ENCODE measurements at regions not wholly inside any gene's neighbourhood (a gene's known extent, or its start where the extent isn't known, plus 50 kb on each side); places are given as distances from the start of the nearest gene placed in this dataset.

DNA sequence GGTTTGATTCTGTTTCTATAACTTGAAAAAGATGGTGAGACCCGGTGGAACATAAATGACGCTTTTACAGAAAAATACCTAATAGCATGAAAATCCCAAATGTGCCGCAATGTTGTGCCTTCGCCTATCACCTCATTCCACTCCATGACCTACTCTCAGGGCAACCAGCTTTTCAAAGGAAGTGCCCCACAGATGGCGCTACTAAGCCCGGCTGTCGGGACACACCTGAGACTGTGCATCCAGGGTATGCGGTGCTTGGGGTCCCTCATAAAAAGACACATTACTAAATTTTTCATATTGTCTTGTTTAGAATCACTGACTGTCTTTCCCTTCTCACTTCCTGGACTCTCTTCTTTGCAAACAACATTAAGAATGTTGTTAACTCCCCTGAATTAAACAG, 145.5 kb upstream of the RPS6KA2 start:
- TF ChIP-seq TBL1XR1 (IDR thresholded peaks at IDR 0.05; ENCODE audit: borderline replicate concordance, low read length, partially characterized antibody) (no peak), ARHGAP35 (CRISPR knock-in tag; IDR thresholded peaks at IDR 0.05; ENCODE audit: borderline replicate concordance) (no peak), SYNCRIP (IDR thresholded peaks at IDR 0.05; ENCODE audit: insufficient read depth, low read depth, low read length) (no peak), FOXA1 (IDR thresholded peaks at IDR 0.05) (no peak), FOXA1 (CRISPR knock-in tag; IDR thresholded peaks at IDR 0.05) (no peak), ZNF552 (CRISPR knock-in tag; IDR thresholded peaks at IDR 0.05; ENCODE audit: borderline replicate concordance) (no peak), ESRRA (CRISPR knock-in tag; IDR thresholded peaks at IDR 0.05; ENCODE audit: low read depth) (no peak), ZNF282 (IDR thresholded peaks at IDR 0.05; ENCODE audit: partially characterized antibody) (no peak)
- TF ChIP-seq, protein P1, sequence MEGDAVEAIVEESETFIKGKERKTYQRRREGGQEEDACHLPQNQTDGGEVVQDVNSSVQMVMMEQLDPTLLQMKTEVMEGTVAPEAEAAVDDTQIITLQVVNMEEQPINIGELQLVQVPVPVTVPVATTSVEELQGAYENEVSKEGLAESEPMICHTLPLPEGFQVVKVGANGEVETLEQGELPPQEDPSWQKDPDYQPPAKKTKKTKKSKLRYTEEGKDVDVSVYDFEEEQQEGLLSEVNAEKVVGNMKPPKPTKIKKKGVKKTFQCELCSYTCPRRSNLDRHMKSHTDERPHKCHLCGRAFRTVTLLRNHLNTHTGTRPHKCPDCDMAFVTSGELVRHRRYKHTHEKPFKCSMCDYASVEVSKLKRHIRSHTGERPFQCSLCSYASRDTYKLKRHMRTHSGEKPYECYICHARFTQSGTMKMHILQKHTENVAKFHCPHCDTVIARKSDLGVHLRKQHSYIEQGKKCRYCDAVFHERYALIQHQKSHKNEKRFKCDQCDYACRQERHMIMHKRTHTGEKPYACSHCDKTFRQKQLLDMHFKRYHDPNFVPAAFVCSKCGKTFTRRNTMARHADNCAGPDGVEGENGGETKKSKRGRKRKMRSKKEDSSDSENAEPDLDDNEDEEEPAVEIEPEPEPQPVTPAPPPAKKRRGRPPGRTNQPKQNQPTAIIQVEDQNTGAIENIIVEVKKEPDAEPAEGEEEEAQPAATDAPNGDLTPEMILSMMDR (CRISPR knock-in tag; IDR thresholded peaks at IDR 0.05), result peak; percentile 54; the same call in 1 of the 2 replicates
- TF ChIP-seq, protein P2, sequence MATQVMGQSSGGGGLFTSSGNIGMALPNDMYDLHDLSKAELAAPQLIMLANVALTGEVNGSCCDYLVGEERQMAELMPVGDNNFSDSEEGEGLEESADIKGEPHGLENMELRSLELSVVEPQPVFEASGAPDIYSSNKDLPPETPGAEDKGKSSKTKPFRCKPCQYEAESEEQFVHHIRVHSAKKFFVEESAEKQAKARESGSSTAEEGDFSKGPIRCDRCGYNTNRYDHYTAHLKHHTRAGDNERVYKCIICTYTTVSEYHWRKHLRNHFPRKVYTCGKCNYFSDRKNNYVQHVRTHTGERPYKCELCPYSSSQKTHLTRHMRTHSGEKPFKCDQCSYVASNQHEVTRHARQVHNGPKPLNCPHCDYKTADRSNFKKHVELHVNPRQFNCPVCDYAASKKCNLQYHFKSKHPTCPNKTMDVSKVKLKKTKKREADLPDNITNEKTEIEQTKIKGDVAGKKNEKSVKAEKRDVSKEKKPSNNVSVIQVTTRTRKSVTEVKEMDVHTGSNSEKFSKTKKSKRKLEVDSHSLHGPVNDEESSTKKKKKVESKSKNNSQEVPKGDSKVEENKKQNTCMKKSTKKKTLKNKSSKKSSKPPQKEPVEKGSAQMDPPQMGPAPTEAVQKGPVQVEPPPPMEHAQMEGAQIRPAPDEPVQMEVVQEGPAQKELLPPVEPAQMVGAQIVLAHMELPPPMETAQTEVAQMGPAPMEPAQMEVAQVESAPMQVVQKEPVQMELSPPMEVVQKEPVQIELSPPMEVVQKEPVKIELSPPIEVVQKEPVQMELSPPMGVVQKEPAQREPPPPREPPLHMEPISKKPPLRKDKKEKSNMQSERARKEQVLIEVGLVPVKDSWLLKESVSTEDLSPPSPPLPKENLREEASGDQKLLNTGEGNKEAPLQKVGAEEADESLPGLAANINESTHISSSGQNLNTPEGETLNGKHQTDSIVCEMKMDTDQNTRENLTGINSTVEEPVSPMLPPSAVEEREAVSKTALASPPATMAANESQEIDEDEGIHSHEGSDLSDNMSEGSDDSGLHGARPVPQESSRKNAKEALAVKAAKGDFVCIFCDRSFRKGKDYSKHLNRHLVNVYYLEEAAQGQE (IDR thresholded peaks at IDR 0.05; ENCODE audit: borderline replicate concordance in 1 of 2, low read depth in 1 of 2, low read length in 2 of 2), result no peak

Data from HepG2 (cell line).